ES-I3 (cell line): ENCODE measurements at regions not wholly inside any gene's neighbourhood (a gene's known extent, or its start where the extent isn't known, plus 50 kb on each side); places are given as distances from the start of the nearest gene placed in this dataset.

ENCODE experiments used
- H3K36me3 ChIP-seq: 2 replicates; pipeline ENCODE4 v1.6.1; 2013; ENCODE audit warnings: mild to moderate bottlenecking, low read length, control low read depth, moderate library complexity; ENCODE audit not compliant: insufficient read depth
- H3K4me1 ChIP-seq: 2 replicates; pipeline ENCODE4 v1.6.1; 2013; ENCODE audit warnings: mild to moderate bottlenecking, control low read depth, low read length; ENCODE audit not compliant: insufficient read depth
- H3K9ac ChIP-seq: 2 replicates; pipeline ENCODE4 v1.6.1; 2013; ENCODE audit warnings: low read depth, mild to moderate bottlenecking, low read length, moderate library complexity
- H3K9me3 ChIP-seq: 2 replicates; pipeline ENCODE4 v1.6.1; 2013; ENCODE audit warnings: mild to moderate bottlenecking, low read length, moderate library complexity; ENCODE audit not compliant: control insufficient read depth, insufficient read depth

DNA sequence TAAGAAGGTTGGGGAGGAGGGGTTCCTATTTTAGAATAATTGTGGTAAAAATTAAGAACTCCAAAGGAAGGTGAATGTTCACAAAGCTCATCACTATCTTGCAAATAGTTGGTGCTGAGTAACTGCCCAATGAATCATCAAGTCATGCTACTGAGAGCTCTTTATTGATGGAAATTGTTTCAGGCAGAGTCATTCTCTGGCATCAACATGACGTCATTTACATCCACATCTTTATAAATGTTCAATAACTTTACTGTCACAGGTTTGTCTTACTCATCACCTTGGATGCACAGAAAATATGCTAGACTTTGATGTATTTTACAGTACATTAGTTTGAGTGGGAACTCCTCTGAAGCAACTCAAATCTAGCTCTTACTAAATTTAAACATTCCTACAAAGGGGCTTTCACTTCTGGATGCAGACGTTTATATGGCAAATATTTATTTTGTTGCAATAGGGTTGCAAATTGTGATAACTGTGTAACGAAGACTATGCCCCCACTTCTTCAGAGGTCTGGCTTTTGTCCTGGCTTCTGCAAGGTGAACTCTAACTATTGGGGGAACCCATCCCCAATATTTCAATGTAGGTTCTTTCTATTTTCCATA, 273.7 kb upstream of the AJAP1 start:
- Histone ChIP-seq H3K36me3 (no peaks in the 10 kb centered on the region), H3K9me3 (no peaks in the 10 kb centered on the region; the same call in 1 of the 2 replicates)

GRCh38 chr1:4393191-4393590, 261.2 kb upstream of the AJAP1 start:
- Histone ChIP-seq H3K36me3 (no peaks in the 10 kb centered on the region), H3K9me3 (no peaks in the 10 kb centered on the region), H3K9ac (no peak overlapping the region), H3K4me1 (no peaks in the 10 kb centered on the region)

More for the DNA sequence above, 273.7 kb upstream of the AJAP1 start:
- Histone ChIP-seq H3K9ac (no peak overlapping the region), H3K4me1 (no peaks in the 10 kb centered on the region)

- Histone ChIP-seq H3K9me3 (no peaks in the 10 kb centered on the region), H3K4me1 (no peaks in the 10 kb centered on the region), H3K36me3 (no peaks in the 10 kb centered on the region), H3K9ac (no peak overlapping the region)
These were observed 260.0 kb upstream of the AJAP1 start for GRCh38 chr1:4394366-4394765.

DNA sequence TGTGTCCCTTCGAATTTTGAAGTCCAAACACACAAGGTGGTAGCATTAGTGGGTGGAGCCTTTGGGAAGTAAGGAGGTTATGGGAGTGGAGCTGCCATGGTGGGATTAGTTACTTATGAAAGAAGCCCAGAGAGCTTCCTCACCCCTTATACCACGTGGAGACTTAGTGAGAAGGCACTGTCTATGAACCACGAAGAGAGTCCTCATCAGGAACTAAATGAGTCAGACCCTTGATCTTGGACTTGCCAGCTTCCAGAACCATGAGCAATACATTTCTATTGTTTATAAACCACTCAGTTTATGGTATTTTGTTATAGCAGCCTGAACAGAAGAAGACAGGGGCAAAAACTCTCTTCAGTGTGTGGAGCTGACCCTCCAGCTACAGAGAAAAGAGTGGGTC, 259.3 kb upstream of the AJAP1 start:
- Histone ChIP-seq H3K4me1 (no peaks in the 10 kb centered on the region), H3K36me3 (no peaks in the 10 kb centered on the region), H3K9me3 (no peaks in the 10 kb centered on the region), H3K9ac (no peak overlapping the region)

GRCh38 chr1:4395676-4396075, 258.7 kb upstream of the AJAP1 start:
- Histone ChIP-seq H3K9ac (no peak overlapping the region), H3K4me1 (no peaks in the 10 kb centered on the region), H3K9me3 (no peaks in the 10 kb centered on the region), H3K36me3 (no peaks in the 10 kb centered on the region)

DNA sequence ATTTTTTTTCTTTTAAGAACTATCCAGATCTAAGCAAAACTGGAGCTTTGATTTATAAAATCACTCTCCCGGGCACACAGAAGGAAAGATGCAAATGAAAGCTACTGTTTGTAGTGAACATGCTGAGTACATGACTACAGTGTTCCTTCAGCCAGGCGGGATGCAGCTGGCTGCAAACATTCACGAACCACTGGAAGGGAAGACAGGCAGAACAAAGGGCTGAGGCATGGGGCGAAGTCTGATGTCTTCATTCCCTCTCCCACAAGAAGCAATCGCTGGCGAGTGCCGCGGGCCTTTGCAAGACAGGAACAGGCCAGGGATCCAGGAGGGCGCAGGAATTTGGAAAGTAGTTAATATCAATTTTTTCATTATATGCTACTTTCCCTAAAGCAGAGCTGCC, 257.9 kb upstream of the AJAP1 start:
- Histone ChIP-seq H3K36me3 (no peaks in the 10 kb centered on the region), H3K9ac (no peak overlapping the region), H3K4me1 (no peaks in the 10 kb centered on the region), H3K9me3 (no peaks in the 10 kb centered on the region)

- no peaks in the 10 kb centered on the region for H3K36me3 ChIP-seq
- H3K9ac ChIP-seq, result no peak overlapping the region
- H3K4me1 ChIP-seq, result no peaks in the 10 kb centered on the region
- no peaks in the 10 kb centered on the region for H3K9me3 ChIP-seq
These were observed 257.2 kb upstream of the AJAP1 start for GRCh38 chr1:4397196-4397595.

DNA sequence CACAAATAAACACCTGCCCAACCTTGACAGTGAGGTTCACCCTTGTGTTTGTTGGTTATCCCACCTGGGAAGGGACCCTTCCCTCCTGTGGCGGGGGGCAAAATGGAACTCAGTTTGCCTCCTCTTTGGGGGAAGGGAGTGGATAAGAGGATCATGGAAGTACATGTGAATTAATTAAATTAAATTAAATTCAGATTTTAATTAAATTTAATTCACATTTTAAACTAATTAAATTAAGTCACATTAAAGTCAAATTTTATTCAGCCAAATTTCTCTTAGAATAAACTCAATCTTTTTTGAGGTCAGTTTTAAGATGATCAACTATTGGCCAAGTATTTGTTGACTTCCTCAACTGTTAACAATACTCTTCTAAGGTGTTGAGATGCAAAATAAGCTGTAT, 252.4 kb upstream of the AJAP1 start:
- Histone ChIP-seq H3K9me3 (no peaks in the 10 kb centered on the region), H3K36me3 (no peaks in the 10 kb centered on the region), H3K9ac (no peak overlapping the region), H3K4me1 (no peaks in the 10 kb centered on the region)

DNA sequence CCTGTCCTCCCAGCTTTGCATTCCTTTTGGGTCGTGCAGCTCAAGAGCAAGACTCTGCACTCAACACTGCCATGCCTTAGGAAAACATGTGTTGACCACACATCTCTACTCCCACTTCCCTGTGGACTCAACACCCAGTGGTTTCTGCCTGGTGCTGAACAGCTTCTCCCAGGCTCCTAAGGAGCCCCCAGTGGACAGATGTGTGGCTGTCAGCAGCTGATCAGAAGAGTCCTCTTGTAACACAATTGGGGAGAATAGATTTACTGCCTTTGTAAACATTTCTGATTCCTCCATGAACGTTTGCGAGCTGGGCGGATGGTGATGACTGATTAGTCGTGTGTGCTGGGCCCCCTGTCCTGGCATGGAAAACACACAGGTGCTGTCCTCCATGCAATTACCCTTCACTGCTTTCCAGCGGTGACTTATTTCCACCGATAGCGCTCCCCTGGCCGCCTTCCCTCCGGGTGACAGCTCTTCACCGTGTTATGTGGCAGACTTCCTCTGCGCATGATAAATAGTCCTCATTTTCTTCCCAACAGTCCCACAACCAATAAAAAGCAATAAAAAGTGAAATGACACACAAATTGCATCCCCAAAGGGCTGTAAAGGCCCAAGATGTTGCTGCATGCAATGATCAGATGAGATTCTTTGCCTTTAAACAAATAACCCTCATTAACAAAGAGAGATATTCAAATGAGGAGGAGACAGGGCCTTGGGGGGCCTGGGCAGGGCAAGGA, 249.4 kb upstream of the AJAP1 start:
- Histone ChIP-seq H3K9me3 (peaks cover 3% of the 10 kb centered on the region; the same call in 1 of the 2 replicates), H3K4me1 (no peaks in the 10 kb centered on the region), H3K9ac (no peak overlapping the region), H3K36me3 (no peaks in the 10 kb centered on the region)

GRCh38 chr1:4407851-4408250, 246.6 kb upstream of the AJAP1 start:
- Histone ChIP-seq H3K9ac (no peak overlapping the region), H3K36me3 (no peaks in the 10 kb centered on the region), H3K4me1 (no peaks in the 10 kb centered on the region), H3K9me3 (peaks cover 3% of the 10 kb centered on the region; the same call in 1 of the 2 replicates)

DNA sequence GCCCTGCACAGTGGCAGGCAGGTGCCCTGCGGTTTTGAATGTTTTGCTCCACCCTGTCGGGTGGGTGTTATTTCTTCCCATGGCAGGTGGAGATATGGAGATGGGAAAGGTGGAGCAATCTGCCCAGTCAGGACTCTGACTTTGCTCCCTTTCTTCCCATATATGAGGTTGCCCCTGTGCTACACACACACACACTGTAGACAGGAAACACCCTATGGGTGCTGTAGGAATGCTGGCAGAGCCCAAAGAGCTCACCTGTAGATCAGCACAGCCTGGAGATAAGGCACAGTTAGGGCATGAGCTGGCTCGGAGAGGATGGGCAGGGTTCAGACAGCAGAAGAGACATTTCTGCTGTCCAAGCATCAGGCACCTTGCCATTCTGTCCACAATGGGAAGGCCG, 246.0 kb upstream of the AJAP1 start:
- Histone ChIP-seq H3K4me1 (no peaks in the 10 kb centered on the region), H3K9me3 (peaks cover 3% of the 10 kb centered on the region; the same call in 1 of the 2 replicates), H3K36me3 (no peaks in the 10 kb centered on the region), H3K9ac (no peak overlapping the region)

DNA sequence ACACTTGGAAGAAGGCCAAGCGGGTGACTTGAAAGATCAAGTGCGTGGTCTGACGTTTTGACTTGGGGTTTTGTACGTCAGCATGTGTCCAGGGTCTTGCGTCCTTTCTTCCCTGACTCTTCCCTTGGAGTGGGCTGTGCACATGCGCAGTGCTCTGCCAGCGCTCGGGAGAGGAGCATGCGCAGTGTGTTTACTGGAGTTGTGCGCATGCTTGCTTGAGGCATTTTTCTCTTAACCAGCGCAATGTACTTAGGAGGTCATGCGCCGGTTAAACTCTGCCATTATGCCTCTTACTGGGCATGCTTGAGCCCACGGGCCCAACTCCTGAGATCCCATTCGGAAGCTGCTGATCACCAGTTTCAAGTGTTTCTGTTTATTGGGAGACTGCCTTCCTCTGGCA, 242.5 kb upstream of the AJAP1 start:
- no peak overlapping the region for H3K9ac ChIP-seq
- H3K36me3 ChIP-seq, result no peaks in the 10 kb centered on the region
- no peaks in the 10 kb centered on the region for H3K4me1 ChIP-seq
- H3K9me3 ChIP-seq, result peaks cover 3% of the 10 kb centered on the region

DNA sequence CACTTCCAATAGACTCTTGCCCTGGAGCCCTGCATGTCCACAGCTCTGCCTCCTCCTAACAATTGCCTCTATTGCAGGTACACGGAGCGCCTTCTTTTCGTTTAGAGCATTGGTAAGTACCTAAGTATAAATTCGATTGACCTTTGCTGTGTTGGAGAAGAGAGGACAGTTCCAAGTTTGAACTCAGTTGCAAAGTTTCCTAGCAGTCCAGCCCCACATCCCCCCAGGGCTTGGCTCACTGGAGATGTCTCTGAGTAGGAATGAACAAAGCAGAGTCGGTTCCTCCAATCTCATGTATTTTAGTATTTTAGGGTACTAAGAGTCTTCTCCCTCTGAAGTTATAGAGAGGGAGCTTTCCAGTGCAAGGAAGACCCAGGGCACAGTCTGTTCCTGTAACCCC, 238.9 kb upstream of the AJAP1 start:
- Histone ChIP-seq H3K4me1 (no peaks in the 10 kb centered on the region), H3K9me3 (no peaks in the 10 kb centered on the region; the same call in 1 of the 2 replicates), H3K9ac (no peak overlapping the region), H3K36me3 (no peaks in the 10 kb centered on the region)

DNA sequence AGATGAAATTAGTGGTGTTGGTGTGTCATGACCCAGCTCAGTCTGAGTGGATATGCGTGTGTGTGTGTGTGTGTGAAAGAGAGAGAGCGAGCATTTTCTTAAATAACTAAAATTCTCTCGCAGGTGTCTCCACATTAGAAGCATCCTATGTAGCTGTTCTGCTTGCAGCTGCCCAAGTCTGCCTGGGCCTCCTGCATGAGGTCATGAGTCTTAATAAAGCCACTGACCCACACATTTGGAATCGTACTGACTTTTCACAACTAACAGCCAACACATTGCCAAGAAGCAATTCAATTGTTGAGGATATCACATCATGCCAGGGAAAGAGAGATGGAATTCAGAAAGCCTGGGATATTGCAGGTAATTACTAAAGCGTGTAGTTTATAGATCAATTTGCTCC, 238.2 kb upstream of the AJAP1 start:
- H3K4me1 ChIP-seq, result no peaks in the 10 kb centered on the region
- no peaks in the 10 kb centered on the region for H3K36me3 ChIP-seq
- H3K9me3 ChIP-seq, result no peaks in the 10 kb centered on the region; the same call in 1 of the 2 replicates
- H3K9ac ChIP-seq, result no peak overlapping the region

- Histone ChIP-seq H3K9ac (no peak overlapping the region), H3K36me3 (no peaks in the 10 kb centered on the region), H3K9me3 (no peaks in the 10 kb centered on the region; the same call in 1 of the 2 replicates), H3K4me1 (no peaks in the 10 kb centered on the region)
These were observed 236.4 kb upstream of the AJAP1 start for GRCh38 chr1:4418021-4418420.
